Calu3 (cell line): ENCODE measurements at regions not wholly inside any gene's neighbourhood (a gene's known extent, or its start where the extent isn't known, plus 50 kb on each side); places are given as distances from the start of the nearest gene placed in this dataset.

Experiments
- BruUV-seq: library from RNA; stranded (reverse); fragments of 400-500 nt; replicated peaks from 2 replicates; lab custom pipeline; 2021; lab: Mats Ljungman, UMichigan
- CTCF ChIA-PET: fragments of 300-600 bp; sonication (Branson Sonifier 250); formaldehyde crosslinking; loops from one replicate; lab custom pipeline; 2022; ENCODE audit warnings: antibody characterized with exemption; lab: Charles Lee
- DNase-seq: peaks from one replicate; pipeline ENCODE4 v3.0.0; 2022
- H3K27ac Mint-ChIP-seq: one replicate; pipeline ENCODE4 v1.8.0; 2022; ENCODE audit warnings: mixed read lengths; ENCODE audit not compliant: unreplicated experiment
- H3K27me3 Mint-ChIP-seq: one replicate; pipeline ENCODE4 v1.8.0; 2022; ENCODE audit warnings: mixed read lengths; ENCODE audit not compliant: unreplicated experiment
- H3K36me3 Mint-ChIP-seq: one replicate; pipeline ENCODE4 v1.8.0; 2022; ENCODE audit warnings: mild to moderate bottlenecking, moderate library complexity, mixed read lengths; ENCODE audit not compliant: insufficient read depth, unreplicated experiment
- H3K4me1 Mint-ChIP-seq: one replicate; pipeline ENCODE4 v1.8.0; 2022; ENCODE audit warnings: mild to moderate bottlenecking, low read depth, mixed read lengths; ENCODE audit not compliant: unreplicated experiment
- H3K4me3 Mint-ChIP-seq: one replicate; pipeline ENCODE4 v1.8.0; 2022; ENCODE audit warnings: mild to moderate bottlenecking, low read depth, moderate library complexity, mixed read lengths; ENCODE audit not compliant: unreplicated experiment
- H3K9me3 Mint-ChIP-seq: one replicate; pipeline ENCODE4 v1.8.0; 2022; ENCODE audit warnings: low read depth, mixed read lengths; ENCODE audit not compliant: unreplicated experiment
- intact Hi-C: fragments of 100-400 bp; cut with micrococcal nuclease; formaldehyde crosslinking; loops from one replicate; pipeline ENCODE4 v1.10.0; 2022; ENCODE audit not compliant: unreplicated experiment
- TF ChIP-seq, protein P1 (sequence below): fragments of 200-600 bp; IDR thresholded peaks from one replicate; pipeline ENCODE4 v1.8.0; 2022; ENCODE audit warnings: antibody characterized with exemption; ENCODE audit not compliant: unreplicated experiment

DNA sequence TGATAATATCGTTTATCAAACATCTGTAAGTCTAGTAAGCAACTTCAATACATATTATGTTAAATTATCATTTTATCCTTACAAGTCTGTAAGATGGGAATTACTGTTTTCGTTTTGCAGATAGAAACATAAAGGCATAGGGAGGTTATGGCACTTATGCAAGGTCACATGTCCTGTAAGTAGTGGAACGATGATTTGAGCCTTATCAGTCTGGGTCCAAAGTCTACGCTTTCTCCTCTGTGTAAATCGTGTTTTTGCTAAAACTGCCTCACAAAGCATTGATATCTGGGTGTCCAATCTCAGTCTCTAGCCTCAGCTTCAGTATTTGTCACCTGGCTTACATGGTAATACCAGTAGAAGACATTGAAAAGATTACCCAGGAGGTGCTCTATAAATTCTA, 174.9 kb upstream of the RASSF8 start:
- CTCF ChIA-PET = no interaction called here
- intact Hi-C loops = no loop called here
- TF ChIP-seq, protein P1, sequence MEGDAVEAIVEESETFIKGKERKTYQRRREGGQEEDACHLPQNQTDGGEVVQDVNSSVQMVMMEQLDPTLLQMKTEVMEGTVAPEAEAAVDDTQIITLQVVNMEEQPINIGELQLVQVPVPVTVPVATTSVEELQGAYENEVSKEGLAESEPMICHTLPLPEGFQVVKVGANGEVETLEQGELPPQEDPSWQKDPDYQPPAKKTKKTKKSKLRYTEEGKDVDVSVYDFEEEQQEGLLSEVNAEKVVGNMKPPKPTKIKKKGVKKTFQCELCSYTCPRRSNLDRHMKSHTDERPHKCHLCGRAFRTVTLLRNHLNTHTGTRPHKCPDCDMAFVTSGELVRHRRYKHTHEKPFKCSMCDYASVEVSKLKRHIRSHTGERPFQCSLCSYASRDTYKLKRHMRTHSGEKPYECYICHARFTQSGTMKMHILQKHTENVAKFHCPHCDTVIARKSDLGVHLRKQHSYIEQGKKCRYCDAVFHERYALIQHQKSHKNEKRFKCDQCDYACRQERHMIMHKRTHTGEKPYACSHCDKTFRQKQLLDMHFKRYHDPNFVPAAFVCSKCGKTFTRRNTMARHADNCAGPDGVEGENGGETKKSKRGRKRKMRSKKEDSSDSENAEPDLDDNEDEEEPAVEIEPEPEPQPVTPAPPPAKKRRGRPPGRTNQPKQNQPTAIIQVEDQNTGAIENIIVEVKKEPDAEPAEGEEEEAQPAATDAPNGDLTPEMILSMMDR = no peak
- DNase-seq = no peak
- no peaks in the 10 kb centered on the region for H3K4me1 Mint-ChIP-seq
- no peak overlapping the region for H3K4me3 Mint-ChIP-seq
- H3K36me3 Mint-ChIP-seq = no peaks in the 10 kb centered on the region
- H3K27me3 Mint-ChIP-seq = no peaks in the 10 kb centered on the region
- H3K9me3 Mint-ChIP-seq = no peaks in the 10 kb centered on the region
- BruUV-seq = no TSS peak
- no peak overlapping the region for H3K27ac Mint-ChIP-seq

DNA sequence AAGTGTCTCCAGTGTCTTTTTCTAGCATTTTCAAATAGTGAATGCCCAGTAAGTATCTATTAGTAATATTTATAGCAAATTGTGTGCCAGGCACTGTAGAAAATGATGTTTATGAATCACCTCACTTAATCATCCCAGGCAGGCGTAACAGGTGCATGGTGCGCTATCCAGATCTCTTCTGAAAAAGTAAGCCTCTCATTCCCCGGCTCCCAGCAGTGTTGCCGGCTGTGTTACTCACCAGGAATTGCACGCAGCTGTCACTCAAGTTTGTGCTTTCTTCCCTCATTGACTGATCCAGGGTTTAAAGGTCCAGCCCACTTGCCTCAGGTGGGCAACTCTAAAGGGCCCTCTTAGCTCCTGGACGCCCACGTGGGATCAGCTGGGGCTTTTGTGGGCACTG, 173.8 kb upstream of the RASSF8 start:
- intact Hi-C loops = no loop called here
- no TSS peak for BruUV-seq
- no peaks in the 10 kb centered on the region for H3K9me3 Mint-ChIP-seq
- DNase-seq = no peak
- no peak overlapping the region for H3K4me3 Mint-ChIP-seq
- no peaks in the 10 kb centered on the region for H3K36me3 Mint-ChIP-seq
- TF ChIP-seq, protein P1 = no peak
- H3K4me1 Mint-ChIP-seq = no peaks in the 10 kb centered on the region
- CTCF ChIA-PET = no interaction called here
- H3K27ac Mint-ChIP-seq = no peak overlapping the region
- no peaks in the 10 kb centered on the region for H3K27me3 Mint-ChIP-seq

DNA sequence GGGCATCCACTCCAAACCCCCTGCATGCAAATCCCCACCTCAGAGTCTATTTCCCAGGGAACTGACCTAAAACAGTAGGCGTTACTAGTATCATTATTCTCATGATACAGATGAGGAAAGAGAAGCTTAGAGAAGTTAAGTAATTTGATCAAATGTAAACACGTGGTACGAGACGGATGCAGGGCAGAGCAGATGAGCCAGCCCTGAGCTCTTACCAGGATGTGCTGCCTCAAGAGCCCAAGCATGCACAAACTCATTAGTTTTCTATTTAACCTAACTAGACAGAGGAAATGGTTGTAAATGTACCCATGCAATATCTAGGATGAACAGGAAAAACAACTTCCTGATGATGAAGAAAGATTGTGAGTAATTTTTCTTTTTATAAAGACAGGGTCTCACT, 173.3 kb upstream of the RASSF8 start:
- intact Hi-C loops = no loop called here
- no peaks in the 10 kb centered on the region for H3K36me3 Mint-ChIP-seq
- DNase-seq = no peak

DNA sequence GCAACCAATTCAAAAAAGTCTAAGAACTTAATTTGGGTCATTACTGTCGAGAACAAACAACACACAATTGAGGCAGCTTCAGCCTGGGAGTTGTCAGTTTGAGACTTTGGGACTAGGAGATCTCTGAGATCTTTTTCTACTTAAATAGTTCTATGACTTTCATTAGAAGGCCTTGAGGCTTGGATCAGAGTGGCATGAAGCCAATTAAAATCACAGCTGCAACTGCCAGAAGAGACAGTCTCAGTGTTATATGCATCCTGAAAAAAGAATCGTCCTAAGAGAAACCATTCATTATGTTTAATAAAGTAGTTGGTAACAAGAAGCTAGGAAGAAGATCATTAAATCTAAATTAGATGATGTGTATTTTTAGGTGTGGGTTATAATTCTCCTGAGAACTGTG, 170.8 kb upstream of the RASSF8 start:
- TF ChIP-seq, protein P1 = no peak
- no TSS peak for BruUV-seq
- CTCF ChIA-PET = no interaction called here
- no peak for DNase-seq
- Mint-ChIP-seq H3K9me3 (peaks cover 3% of the 10 kb centered on the region), H3K4me1 (no peaks in the 10 kb centered on the region), H3K36me3 (no peaks in the 10 kb centered on the region), H3K4me3 (no peak overlapping the region), H3K27me3 (no peaks in the 10 kb centered on the region), H3K27ac (no peak overlapping the region)
- intact Hi-C loops = no loop called here

More for the DNA sequence above, 173.3 kb upstream of the RASSF8 start:
- no peaks in the 10 kb centered on the region for H3K4me1 Mint-ChIP-seq
- no TSS peak for BruUV-seq
- H3K4me3 Mint-ChIP-seq = no peak overlapping the region
- no peak overlapping the region for H3K27ac Mint-ChIP-seq
- no peaks in the 10 kb centered on the region for H3K27me3 Mint-ChIP-seq
- TF ChIP-seq, protein P1 = no peak
- CTCF ChIA-PET = no interaction called here
- H3K9me3 Mint-ChIP-seq = no peaks in the 10 kb centered on the region
